B cell (primary cell): ENCODE measurements at regions not wholly inside any gene's neighbourhood (a gene's known extent, or its start where the extent isn't known, plus 50 kb on each side); places are given as distances from the start of the nearest gene placed in this dataset.

Experiments
- CTCF ChIP-seq: fragments of 200-600 bp; IDR thresholded peaks from one replicate; pipeline ENCODE4 v1.8.0; 2022; ENCODE audit warnings: antibody characterized with exemption, mild to moderate bottlenecking
- EZH2 ChIP-seq: IDR thresholded peaks from 2 replicates; pipeline ENCODE4 v1.6.1; 2012; ENCODE audit warnings: borderline replicate concordance, low read depth, mild to moderate bottlenecking, moderate library complexity, low read length; ENCODE audit not compliant: insufficient read depth, poor library complexity, severe bottlenecking

- no peak for TF ChIP-seq CTCF
- TF ChIP-seq EZH2 = no peak
Observed at GRCh38 chr15:29511663-29512062, 242.0 kb upstream of the NSMCE3 start.
